Mucosa of rectum (tissue), 2 donors: ENCODE measurements at regions not wholly inside any gene's neighbourhood (a gene's known extent, or its start where the extent isn't known, plus 50 kb on each side); places are given as distances from the start of the nearest gene placed in this dataset.
"Not testable (repeated sequence)": the region's sequence is repeated elsewhere in the genome, so short reads cannot be mapped to it uniquely, and the experiment has no call there.

Experiments used
- H3K27ac ChIP-seq, 2 donors: one replicate each; pipeline ENCODE4 v1.7.0; 2013; ENCODE audit warnings: inconsistent platforms in 2 of 2, low read depth in 2 of 2, low read length in 2 of 2
- H3K27me3 ChIP-seq, 2 donors: one replicate each; pipeline ENCODE4 v1.7.0; 2013; ENCODE audit warnings: low read length in 2 of 2; ENCODE audit not compliant: control insufficient read depth in 2 of 2, insufficient read depth in 2 of 2
- H3K36me3 ChIP-seq, 2 donors: one replicate each; pipeline ENCODE4 v1.7.0; 2013; ENCODE audit warnings: low read length in 2 of 2; ENCODE audit not compliant: control insufficient read depth in 2 of 2, insufficient read depth in 2 of 2
- H3K4me1 ChIP-seq, 2 donors: one replicate each; pipeline ENCODE4 v1.7.0; 2013; ENCODE audit warnings: low read length in 2 of 2, mild to moderate bottlenecking in 1 of 2; ENCODE audit not compliant: control insufficient read depth in 2 of 2, insufficient read depth in 2 of 2
- H3K4me3 ChIP-seq, 2 donors: one replicate each; pipeline ENCODE4 v1.7.0; 2013; ENCODE audit warnings: low read length in 2 of 2
- H3K9ac ChIP-seq, 2 donors: one replicate each; pipeline ENCODE4 v1.7.0; 2013; ENCODE audit warnings: low read length in 2 of 2, low read depth in 1 of 2, mild to moderate bottlenecking in 1 of 2
- H3K9me3 ChIP-seq, 2 donors: one replicate each; pipeline ENCODE4 v1.7.0; 2013; ENCODE audit warnings: low read length in 2 of 2; ENCODE audit not compliant: control insufficient read depth in 2 of 2
- donor health status: healthy.
- donor health status: Normal muscosa, but diverticular disease.

GRCh38 chr1:146369940-146370339 lies 141.1 kb upstream of the NOTCH2NLA start:
- H3K4me1 ChIP-seq, H3K36me3 ChIP-seq, H3K9me3 ChIP-seq, H3K27me3 ChIP-seq: not testable (repeated sequence)
- peak overlapping the region in 1 of 2 donors; percentile 48 for H3K27ac ChIP-seq
- peak overlapping the region in 1 of 2 donors; percentile 38 for H3K9ac ChIP-seq
- peak overlapping the region; percentile 30 to 61 for H3K4me3 ChIP-seq

- not testable (repeated sequence) for H3K4me3 ChIP-seq, H3K4me1 ChIP-seq, H3K27ac ChIP-seq, H3K36me3 ChIP-seq, H3K9ac ChIP-seq, H3K27me3 ChIP-seq, H3K9me3 ChIP-seq
Measured at GRCh38 chr1:146355373-146355772, 126.6 kb upstream of the NOTCH2NLA start.

- H3K9me3 ChIP-seq, H3K27ac ChIP-seq, H3K9ac ChIP-seq, H3K36me3 ChIP-seq, H3K4me3 ChIP-seq, H3K27me3 ChIP-seq, H3K4me1 ChIP-seq: not testable (repeated sequence)
Measured at GRCh38 chr1:146326863-146327262, 98.0 kb upstream of the NOTCH2NLA start.

- H3K4me1 ChIP-seq, H3K27ac ChIP-seq, H3K27me3 ChIP-seq, H3K36me3 ChIP-seq, H3K9ac ChIP-seq, H3K4me3 ChIP-seq, H3K9me3 ChIP-seq: not testable (repeated sequence)
Measured at GRCh38 chr1:146324463-146324862, 95.6 kb upstream of the NOTCH2NLA start.

- not testable (repeated sequence) for H3K4me3 ChIP-seq, H3K4me1 ChIP-seq, H3K27me3 ChIP-seq, H3K27ac ChIP-seq, H3K36me3 ChIP-seq, H3K9ac ChIP-seq, H3K9me3 ChIP-seq
Measured at GRCh38 chr1:146323302-146323701, 94.5 kb upstream of the NOTCH2NLA start.

GRCh38 chr1:146322893-146323292 lies 94.1 kb upstream of the NOTCH2NLA start:
- H3K9me3 ChIP-seq, H3K4me1 ChIP-seq, H3K4me3 ChIP-seq, H3K27me3 ChIP-seq, H3K27ac ChIP-seq, H3K9ac ChIP-seq, H3K36me3 ChIP-seq: not testable (repeated sequence)

GRCh38 chr1:146318715-146319114 lies 89.9 kb upstream of the NOTCH2NLA start:
- not testable (repeated sequence) for H3K9me3 ChIP-seq

GRCh38 chr1:146317785-146318184 lies 89.0 kb upstream of the NOTCH2NLA start:
- not testable (repeated sequence) for H3K36me3 ChIP-seq, H3K4me1 ChIP-seq, H3K9me3 ChIP-seq, H3K27ac ChIP-seq, H3K9ac ChIP-seq, H3K4me3 ChIP-seq, H3K27me3 ChIP-seq

More at GRCh38 chr1:146318715-146319114, 89.9 kb upstream of the NOTCH2NLA start:
- not testable (repeated sequence) for H3K27ac ChIP-seq, H3K4me3 ChIP-seq, H3K4me1 ChIP-seq, H3K36me3 ChIP-seq, H3K9ac ChIP-seq, H3K27me3 ChIP-seq

GRCh38 chr1:146314449-146315246 lies 85.8 kb upstream of the NOTCH2NLA start:
- H3K36me3 ChIP-seq, H3K4me3 ChIP-seq, H3K4me1 ChIP-seq, H3K27ac ChIP-seq, H3K27me3 ChIP-seq, H3K9me3 ChIP-seq, H3K9ac ChIP-seq: not testable (repeated sequence)

- not testable (repeated sequence) for H3K27ac ChIP-seq, H3K9ac ChIP-seq, H3K4me1 ChIP-seq, H3K9me3 ChIP-seq, H3K36me3 ChIP-seq, H3K27me3 ChIP-seq, H3K4me3 ChIP-seq
Measured at GRCh38 chr1:146310579-146310978, 81.8 kb upstream of the NOTCH2NLA start.

GRCh38 chr1:146309427-146309826 lies 80.6 kb upstream of the NOTCH2NLA start:
- not testable (repeated sequence) for H3K9ac ChIP-seq, H3K27ac ChIP-seq, H3K27me3 ChIP-seq, H3K36me3 ChIP-seq, H3K4me1 ChIP-seq, H3K4me3 ChIP-seq, H3K9me3 ChIP-seq
